ENCODE measurements at regions not wholly inside any gene's neighbourhood (a gene's known extent, or its start where the extent isn't known, plus 50 kb on each side); places are given as distances from the start of the nearest gene placed in this dataset.
"Not testable (repeated sequence)": the region's sequence is repeated elsewhere in the genome, so short reads cannot be mapped to it uniquely, and the experiment has no call there.

DNA sequence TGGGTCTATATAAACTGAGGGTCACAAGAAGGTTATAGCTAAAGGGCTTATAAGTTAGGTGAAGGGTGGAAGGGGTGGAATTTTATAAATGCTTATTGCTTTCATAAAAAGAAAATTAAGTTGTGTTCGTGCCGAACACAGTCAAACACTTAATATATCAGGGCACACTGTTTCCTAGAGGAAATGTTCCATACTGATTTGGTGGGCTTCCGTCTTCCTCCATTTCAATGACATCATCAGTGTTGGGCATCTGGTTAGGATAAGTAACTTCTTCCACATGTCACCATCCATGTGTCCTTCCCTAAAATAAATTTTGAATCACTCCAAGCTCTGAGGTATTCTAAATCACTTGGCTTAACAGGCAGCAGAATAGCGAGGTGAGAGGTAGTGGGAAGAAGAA lies 466.4 kb downstream of the MED13L start:
- DNase-seq, result peak; percentile 36 to 51

DNA sequence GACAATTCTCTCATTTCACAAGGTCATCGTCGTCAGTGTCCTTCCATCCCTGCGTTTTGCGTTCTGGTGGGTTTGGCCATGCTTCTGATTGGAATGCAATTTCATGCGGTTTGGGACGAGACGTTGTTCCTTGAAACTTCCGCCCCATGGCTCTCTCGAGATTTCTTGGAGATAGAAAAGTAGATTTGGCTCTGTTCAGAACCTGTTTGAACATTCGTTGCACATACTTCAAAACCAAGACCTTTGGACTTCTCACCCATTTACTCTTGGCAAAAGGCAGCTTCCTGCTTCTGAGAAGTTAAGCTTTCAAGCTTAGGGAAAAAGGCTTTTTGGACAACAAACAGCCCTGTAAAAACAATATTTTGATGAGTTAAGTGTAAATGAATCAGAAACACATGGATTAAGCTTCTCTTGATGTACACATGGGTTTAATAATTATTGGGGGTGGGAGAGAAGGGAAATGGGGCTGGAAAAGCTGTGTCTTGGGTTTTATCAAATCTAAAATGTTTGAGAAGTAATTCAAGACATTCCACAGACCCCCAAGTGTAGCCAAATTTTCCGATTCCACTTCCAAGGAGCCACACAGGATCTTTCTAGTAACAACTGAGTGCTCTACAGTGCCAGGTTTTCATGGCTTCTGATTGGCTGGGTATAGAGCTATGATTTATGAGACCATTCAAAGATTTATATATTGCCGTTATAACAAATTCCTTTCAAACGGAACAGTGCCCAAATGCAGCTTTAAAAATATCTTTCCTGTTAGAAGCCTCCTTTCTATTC lies 467.2 kb downstream of the MED13L start:
- DNase-seq, result peak; percentile 72 to 84

DNA sequence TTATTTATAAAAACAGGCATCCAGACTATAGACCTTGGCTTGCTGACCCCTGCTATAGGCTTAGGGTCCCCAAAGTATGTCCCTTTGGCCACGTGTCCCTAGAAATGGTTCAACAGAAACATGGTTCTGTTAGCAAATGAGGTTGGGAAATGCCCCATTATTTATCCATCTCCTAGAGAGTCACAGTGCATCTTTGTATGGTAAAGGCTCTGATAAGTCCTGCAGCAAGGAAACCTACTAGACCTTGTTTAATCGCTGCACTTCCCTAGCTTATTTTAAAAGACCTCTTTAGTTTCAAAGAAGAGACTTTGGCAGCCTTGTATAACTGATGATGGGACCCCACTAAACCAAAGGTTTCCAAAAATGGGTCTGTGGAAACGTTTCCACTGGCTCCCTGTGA lies 471.5 kb downstream of the MED13L start:
- no peak for DNase-seq

DNA sequence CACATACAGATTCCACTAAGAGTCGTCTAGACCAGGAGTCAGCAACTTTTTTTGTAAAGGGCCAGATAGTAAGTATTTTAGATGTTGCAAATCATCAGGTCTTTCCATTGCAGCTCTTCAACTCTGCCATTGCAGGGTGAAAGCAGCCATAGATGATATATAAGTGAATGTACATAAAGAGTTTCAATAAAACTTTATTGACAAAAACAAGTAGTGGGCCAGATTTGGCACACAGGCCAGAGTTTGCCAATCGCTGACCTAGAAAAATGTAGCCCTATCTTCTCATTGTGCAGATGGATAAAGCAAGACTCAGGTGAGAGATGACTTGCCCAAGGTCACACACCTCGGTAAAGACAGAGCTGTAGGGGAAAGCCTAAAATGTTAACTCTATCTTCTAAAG lies 474.7 kb downstream of the MED13L start:
- no peak for DNase-seq

DNA sequence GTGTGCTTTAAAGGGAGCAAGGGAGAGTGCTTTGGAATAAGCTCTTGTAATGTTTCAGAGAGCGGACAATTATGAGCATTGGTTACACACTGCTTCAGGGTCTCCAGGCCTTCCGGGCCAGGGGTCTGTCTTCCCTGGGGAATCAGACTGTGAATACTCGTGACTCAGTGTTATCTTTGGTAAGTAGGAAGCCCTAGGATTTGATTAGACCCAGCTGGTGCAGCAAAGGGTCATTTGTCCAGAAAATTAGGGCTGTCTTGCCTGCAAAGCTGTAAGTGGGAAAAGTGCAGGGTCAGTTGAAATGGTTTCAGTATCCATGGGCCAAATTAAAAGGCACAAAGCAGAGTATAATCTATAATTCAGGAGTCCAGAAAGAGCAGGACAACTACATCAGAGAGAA lies 475.6 kb downstream of the MED13L start:
- no peak for DNase-seq

DNA sequence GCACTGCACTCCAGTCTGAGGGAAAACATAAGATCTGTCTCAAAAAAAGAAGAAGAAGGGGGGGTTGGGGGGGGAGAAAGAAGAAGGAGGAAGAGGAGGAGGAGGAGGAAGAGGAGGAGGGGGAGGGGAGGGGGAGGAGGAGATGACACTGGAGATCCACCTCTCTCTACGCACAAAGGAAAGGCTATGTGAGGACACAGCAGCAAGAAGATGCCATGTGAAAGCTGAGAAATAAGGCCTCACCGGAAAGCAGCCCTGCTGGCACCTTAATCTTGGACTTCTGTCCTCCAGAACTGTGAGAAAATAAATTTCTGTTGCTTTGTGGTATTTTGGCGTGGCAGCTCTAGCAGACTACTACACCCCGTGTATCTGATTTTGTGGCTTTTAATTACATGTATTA lies 477.9 kb downstream of the MED13L start:
- DNase-seq, result no peak

GRCh38 chr12:115798309-115798917 lies 479.1 kb downstream of the MED13L start:
- DNase-seq, result no peak

- DNase-seq, result no peak
These were observed 482.8 kb downstream of the MED13L start for GRCh38 chr12:115794659-115795081.

DNA sequence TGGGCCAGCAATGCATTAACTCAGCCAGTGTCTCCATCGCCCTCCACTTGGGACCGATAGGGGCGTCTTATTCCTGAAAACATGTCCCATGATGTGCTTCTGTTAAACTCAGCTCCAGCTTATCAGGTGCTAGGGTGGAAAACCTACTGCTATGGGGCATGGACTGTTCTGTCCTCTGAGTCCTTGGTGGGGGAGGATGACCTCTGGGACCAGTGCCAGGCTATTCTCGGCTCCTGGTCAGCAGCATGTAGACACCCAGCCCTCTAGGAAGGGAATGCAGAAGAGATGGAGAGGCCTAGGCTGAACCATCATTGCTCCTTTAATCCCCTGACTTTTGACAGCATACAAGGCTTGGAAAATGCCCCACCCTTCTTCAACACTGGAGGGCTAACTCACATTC lies 486.2 kb downstream of the MED13L start:
- DNase-seq, result no peak

DNA sequence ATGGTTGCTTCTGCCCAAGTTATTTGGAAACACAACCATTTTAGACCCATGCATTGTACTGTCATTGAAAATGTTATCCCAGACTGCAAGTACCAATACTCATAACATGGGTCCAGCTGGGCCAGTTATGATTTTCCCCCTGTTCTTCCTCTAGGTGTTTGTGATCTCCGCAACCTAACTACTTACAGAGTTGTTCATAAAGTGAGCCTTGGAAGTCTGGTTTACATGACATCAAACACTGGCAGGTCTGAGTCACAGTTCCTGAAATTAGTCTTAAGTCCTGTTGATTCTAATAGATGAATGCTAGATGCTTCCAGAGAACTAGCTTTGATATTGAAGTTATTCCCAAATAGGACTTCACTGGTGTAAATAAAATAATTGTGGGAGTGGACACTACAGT lies 487.0 kb downstream of the MED13L start:
- no peak for DNase-seq

DNA sequence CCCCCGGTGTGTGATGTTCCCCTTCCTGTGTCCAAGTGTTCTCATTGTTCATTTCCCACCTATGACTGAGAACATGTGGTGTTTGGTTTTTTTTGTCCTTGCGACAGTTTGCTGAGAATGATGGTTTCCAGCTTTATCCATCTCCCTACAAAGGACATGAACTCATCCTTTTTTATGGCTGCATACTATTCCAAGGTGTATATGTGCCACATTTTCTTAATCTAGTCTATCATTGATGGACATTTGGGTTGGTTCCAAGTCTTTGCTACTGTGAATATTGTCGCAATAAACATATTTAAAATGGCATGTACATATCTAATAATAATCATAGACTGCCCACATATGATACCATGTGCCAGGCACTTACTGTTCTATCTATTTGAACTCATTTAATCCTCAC lies 491.0 kb downstream of the MED13L start:
- DNase-seq, result not testable (repeated sequence)

GRCh38 chr12:115785548-115785947 lies 491.9 kb downstream of the MED13L start:
- no peak for DNase-seq

DNA sequence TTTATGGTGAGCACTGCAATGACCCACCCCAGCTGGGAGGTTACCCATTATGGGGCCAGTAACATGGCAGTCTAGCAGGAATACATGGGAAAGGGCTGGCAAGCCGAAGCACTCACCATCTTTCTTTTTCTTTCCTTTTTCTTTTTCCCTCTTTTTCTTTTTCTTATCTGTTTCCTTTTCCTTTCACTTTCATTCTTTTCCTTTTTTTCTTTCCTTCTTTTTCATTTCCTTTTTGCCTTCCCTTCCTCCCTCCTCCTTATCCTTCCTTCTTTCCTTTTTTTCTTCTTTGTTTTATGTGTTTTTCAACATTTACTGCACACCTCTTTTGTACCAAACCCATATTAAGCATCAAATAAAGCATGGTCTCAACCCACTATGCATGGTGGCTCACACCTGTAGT lies 501.1 kb downstream of the MED13L start:
- DNase-seq, result no peak

GRCh38 chr12:115774148-115774895 lies 503.2 kb downstream of the MED13L start:
- DNase-seq, result no peak

GRCh38 chr12:115771601-115772000 lies 505.9 kb downstream of the MED13L start:
- DNase-seq, result no peak

DNA sequence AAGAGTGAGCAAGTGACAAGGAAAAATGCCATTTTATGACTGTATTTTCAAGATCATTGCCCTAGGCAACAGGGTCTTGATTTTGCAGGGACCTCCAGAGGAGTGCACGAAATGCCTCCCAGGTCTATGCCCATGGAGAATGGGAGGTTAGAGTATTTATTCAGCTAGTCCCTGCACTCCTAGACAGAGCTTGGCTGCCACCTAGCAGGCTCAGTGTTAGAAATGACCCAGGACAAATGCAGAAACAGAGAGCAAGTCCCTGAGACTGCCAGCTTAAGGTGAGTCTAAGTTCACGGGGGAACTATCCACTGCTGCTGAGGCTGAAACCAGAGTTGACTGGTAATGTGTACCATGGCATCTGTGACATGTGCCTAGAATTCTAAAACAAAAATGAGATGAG lies 506.4 kb downstream of the MED13L start:
- no peak for DNase-seq

DNA sequence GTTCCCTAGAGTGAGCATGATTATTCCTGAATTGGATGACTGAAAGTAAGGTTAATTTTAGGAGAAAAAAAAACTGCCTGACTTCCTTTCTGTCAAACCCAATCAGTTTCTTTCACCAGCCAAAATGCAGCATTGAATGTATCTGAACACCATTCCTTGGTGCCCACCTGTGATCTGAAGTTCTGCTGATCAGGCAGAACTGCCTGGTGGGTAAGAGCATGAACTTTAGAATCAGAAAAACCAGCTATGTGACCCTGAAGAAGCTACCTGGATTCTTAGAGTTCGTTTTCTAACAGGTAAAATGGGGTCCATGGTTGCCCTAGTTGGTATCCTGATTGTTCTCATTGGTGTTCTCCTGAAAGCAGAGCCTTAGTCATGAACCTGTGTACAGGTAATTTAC lies 506.9 kb downstream of the MED13L start:
- DNase-seq, result no peak

- DNase-seq, result no peak
These were observed 509.6 kb downstream of the MED13L start for GRCh38 chr12:115767916-115768315.

GRCh38 chr12:115763982-115764621 lies 513.4 kb downstream of the MED13L start:
- no peak for DNase-seq

GRCh38 chr12:115763376-115763775 lies 514.1 kb downstream of the MED13L start:
- no peak for DNase-seq

DNA sequence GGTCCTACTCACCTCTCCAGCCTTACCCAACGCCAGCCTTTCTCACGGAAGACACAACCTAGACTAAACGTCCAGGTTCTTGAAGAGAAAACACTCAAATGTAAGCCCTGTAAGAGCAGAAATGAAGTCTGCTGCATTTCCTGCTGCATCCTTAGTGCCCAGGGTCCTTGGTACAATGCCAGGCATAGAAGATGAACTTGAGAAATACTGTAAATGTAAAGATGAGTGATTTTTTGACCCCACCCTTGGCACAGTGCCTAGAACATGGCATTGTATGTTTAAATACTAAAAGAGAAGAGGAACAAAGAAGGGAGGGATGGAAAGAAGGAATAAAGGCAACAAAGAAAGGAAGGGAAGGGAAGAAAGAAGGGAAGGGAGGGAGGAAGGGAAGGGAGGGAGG lies 514.6 kb downstream of the MED13L start:
- DNase-seq, result no peak

GRCh38 chr12:115761784-115762183 lies 515.7 kb downstream of the MED13L start:
- no peak for DNase-seq

DNA sequence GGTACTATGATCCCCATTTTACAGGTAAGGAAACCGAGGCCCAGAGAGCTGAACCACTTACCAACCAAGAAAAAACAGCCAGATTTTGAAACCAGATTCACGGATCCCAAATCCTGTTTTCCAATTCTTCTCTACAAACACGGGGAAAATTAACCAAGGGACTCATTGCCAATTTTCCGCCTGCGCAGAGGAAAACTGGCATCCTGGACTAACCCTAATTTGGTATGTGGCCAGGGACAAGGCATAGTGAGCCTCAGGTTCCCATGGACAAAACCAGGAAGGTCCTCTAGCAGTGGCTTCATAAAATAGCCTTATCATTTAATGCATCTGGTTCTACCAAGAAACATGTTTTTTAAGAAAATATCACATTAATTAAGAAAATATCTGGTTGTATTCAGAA lies 517.3 kb downstream of the MED13L start:
- DNase-seq, result no peak

Measured in right lung (tissue), 2 donors.